DND-41 (cell line): ENCODE measurements at regions not wholly inside any gene's neighbourhood (a gene's known extent, or its start where the extent isn't known, plus 50 kb on each side); places are given as distances from the start of the nearest gene placed in this dataset.

Experiments used
- ATAC-seq: fragments of 200-7000 bp; cut with Tn5 transposase; 3 replicates; pipeline ENCODE4 v1.9.1; 2021; ENCODE audit warnings: low read depth; ENCODE audit not compliant: insufficient read depth
- DNase-seq: peaks from one replicate; pipeline ENCODE4 v3.0.0-alpha.2; 2020
- H2AFZ ChIP-seq: 2 replicates; pipeline ENCODE4 v1.6.0; 2012; ENCODE audit warnings: low read depth, low read length
- H3K27ac ChIP-seq: 2 replicates; pipeline ENCODE4 v1.5.1; 2012; ENCODE audit warnings: low read length, inconsistent platforms
- H3K27me3 ChIP-seq: fragments of 200-600 bp; sonication (generic); 2 replicates; pipeline ENCODE4 v1.6.0; 2012; ENCODE audit warnings: low read length, mild to moderate bottlenecking, inconsistent platforms; ENCODE audit not compliant: insufficient read depth, poor library complexity
- H3K36me3 ChIP-seq: 2 replicates; pipeline ENCODE4 v1.5.1; 2012; ENCODE audit warnings: low read length, inconsistent platforms; ENCODE audit not compliant: insufficient read depth
- H3K4me1 ChIP-seq: 2 replicates; pipeline ENCODE4 v1.5.1; 2012; ENCODE audit warnings: mild to moderate bottlenecking, low read length; ENCODE audit not compliant: insufficient read depth
- H3K4me2 ChIP-seq: 2 replicates; pipeline ENCODE4 v1.6.0; 2012; ENCODE audit warnings: mild to moderate bottlenecking, moderate library complexity, low read length, inconsistent platforms; ENCODE audit not compliant: insufficient read depth
- H3K4me3 ChIP-seq, 2 experiments: fragments of 200-600 bp in 1 of 2; shearing (Covaris generic) in 1 of 2; 2 replicates each; pipeline ENCODE4 v1.5.1; 2012 to 2016; ENCODE audit warnings: inconsistent platforms in 2 of 2, low read length in 2 of 2, mild to moderate bottlenecking in 2 of 2, low read depth in 1 of 2, moderate library complexity in 1 of 2
- H3K79me2 ChIP-seq: 2 replicates; pipeline ENCODE4 v1.6.0; 2012; ENCODE audit warnings: low read length, inconsistent platforms; ENCODE audit not compliant: insufficient read depth
- H3K9ac ChIP-seq: 2 replicates; pipeline ENCODE4 v1.6.0; 2012; ENCODE audit warnings: low read depth, mild to moderate bottlenecking, inconsistent platforms, low read length, moderate library complexity
- H3K9me3 ChIP-seq: 2 replicates; pipeline ENCODE4 v1.5.1; 2012; ENCODE audit warnings: low read length, moderate library complexity, mild to moderate bottlenecking, inconsistent platforms; ENCODE audit not compliant: insufficient read depth, severe bottlenecking
- H4K20me1 ChIP-seq: 2 replicates; pipeline ENCODE4 v1.6.0; 2012; ENCODE audit warnings: low read length; ENCODE audit not compliant: insufficient read depth
- EZH2 ChIP-seq: IDR thresholded peaks from 3 replicates; pipeline ENCODE4 v1.6.1; 2012; ENCODE audit warnings: borderline replicate concordance, low read depth, mild to moderate bottlenecking, moderate library complexity, low read length, inconsistent platforms; ENCODE audit not compliant: severe bottlenecking
- TF ChIP-seq, protein P1 (sequence below): IDR thresholded peaks from 2 replicates; pipeline ENCODE4 v1.5.1; 2012; ENCODE audit warnings: borderline replicate concordance, low read length, moderate library complexity, mild to moderate bottlenecking; ENCODE audit not compliant: poor library complexity, severe bottlenecking; ENCODE audit errors: extremely low read depth

GRCh38 chr3:72573051-72573450, 275.2 kb downstream of the SHQ1 start:
- no peaks in the 10 kb centered on the region for H3K36me3 ChIP-seq
- TF ChIP-seq, protein P1, sequence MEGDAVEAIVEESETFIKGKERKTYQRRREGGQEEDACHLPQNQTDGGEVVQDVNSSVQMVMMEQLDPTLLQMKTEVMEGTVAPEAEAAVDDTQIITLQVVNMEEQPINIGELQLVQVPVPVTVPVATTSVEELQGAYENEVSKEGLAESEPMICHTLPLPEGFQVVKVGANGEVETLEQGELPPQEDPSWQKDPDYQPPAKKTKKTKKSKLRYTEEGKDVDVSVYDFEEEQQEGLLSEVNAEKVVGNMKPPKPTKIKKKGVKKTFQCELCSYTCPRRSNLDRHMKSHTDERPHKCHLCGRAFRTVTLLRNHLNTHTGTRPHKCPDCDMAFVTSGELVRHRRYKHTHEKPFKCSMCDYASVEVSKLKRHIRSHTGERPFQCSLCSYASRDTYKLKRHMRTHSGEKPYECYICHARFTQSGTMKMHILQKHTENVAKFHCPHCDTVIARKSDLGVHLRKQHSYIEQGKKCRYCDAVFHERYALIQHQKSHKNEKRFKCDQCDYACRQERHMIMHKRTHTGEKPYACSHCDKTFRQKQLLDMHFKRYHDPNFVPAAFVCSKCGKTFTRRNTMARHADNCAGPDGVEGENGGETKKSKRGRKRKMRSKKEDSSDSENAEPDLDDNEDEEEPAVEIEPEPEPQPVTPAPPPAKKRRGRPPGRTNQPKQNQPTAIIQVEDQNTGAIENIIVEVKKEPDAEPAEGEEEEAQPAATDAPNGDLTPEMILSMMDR, result no peak
- TF ChIP-seq EZH2, result no peak
- H3K27me3 ChIP-seq, result no peaks in the 10 kb centered on the region
- no peaks in the 10 kb centered on the region for H3K9me3 ChIP-seq
- no peak overlapping the region for H3K4me2 ChIP-seq
- ATAC-seq (no peak), DNase-seq (no peak)
- no peak overlapping the region for H2AFZ ChIP-seq
- H4K20me1 ChIP-seq, result no peaks in the 10 kb centered on the region
- no peak overlapping the region for H3K27ac ChIP-seq
- H3K4me3 ChIP-seq, result no peak overlapping the region
- H3K9ac ChIP-seq, result no peak overlapping the region
- H3K4me1 ChIP-seq, result no peaks in the 10 kb centered on the region
- no peaks in the 10 kb centered on the region for H3K79me2 ChIP-seq

DNA sequence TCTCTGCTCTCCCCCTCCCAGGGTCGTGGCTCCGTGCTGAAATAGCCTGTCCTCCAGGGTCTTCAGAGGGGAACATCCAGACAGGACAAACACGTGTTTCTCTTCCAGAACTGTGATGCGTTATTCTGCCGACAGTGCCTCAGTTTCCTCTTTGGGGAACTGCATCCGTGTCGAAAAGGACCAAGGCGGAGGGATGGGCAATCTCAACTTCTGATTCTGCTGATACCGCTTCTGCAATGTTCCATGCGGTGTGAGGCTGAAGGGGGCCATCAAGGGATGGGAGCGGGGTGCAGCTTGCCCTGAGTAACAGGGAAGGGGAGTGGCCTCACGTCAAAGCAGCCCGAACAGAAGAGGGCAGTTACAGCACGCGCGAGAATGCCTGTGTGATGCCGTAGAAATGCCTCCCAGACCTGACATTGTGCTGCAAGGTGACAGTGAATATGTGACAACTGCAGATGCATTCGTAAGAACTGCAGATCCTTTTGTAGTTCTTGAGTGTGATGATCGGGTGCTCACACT, 275.7 kb downstream of the SHQ1 start:
- H3K79me2 ChIP-seq, result no peaks in the 10 kb centered on the region
- H3K4me3 ChIP-seq, result no peak overlapping the region
- H2AFZ ChIP-seq, result no peak overlapping the region
- H3K4me1 ChIP-seq, result no peaks in the 10 kb centered on the region
- no peaks in the 10 kb centered on the region for H3K9me3 ChIP-seq
- no peak overlapping the region for H3K4me2 ChIP-seq
- no peak overlapping the region for H3K9ac ChIP-seq
- no peak overlapping the region for H3K27ac ChIP-seq
- DNase-seq (no peak), ATAC-seq (no peak)
- H4K20me1 ChIP-seq, result no peaks in the 10 kb centered on the region
- TF ChIP-seq, protein P1, result no peak
- TF ChIP-seq EZH2, result no peak
- no peaks in the 10 kb centered on the region for H3K36me3 ChIP-seq
- no peaks in the 10 kb centered on the region for H3K27me3 ChIP-seq

DNA sequence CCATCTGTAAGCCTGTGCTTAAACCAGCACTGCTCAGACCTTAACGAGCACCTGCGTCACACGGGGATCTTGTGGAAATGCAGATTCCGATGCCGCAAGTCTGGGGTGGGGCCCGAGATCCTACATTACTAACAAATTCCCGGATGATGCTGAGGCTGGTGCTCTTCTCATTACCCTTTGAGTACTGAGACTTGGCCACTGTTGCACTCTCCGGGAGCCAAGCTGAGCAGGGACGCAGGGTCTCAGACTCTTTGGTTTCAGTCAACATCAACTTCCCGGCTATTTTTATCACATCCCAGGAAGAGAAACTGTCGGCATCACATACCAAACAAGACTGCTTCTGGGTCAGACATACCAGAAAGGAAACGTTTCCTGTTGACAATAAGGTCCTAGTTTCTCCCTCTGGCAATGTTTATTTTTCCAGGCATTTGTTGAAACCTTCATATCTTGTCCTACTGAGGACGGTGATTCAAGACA, 276.6 kb downstream of the SHQ1 start:
- Histone ChIP-seq H3K27me3 (no peaks in the 10 kb centered on the region), H3K4me2 (no peak overlapping the region), H3K4me3 (no peak overlapping the region), H3K4me1 (no peaks in the 10 kb centered on the region), H3K9me3 (no peaks in the 10 kb centered on the region), H3K79me2 (no peaks in the 10 kb centered on the region), H4K20me1 (no peaks in the 10 kb centered on the region), H3K36me3 (no peaks in the 10 kb centered on the region), H3K27ac (no peak overlapping the region), H3K9ac (no peak overlapping the region), H2AFZ (no peak overlapping the region)
- DNase-seq, result no peak
- TF ChIP-seq, protein P1, result no peak
- no peak for TF ChIP-seq EZH2
- ATAC-seq, result no peak
